Osteoblast (primary cell): ENCODE measurements at regions not wholly inside any gene's neighbourhood (a gene's known extent, or its start where the extent isn't known, plus 50 kb on each side); places are given as distances from the start of the nearest gene placed in this dataset.

Experiments
- DNase-seq: peaks from one replicate; pipeline ENCODE4 v3.0.0; 2011; ENCODE audit warnings: low spot score, mixed read lengths; ENCODE audit not compliant: insufficient read length; ENCODE audit errors: missing footprints
- H2AFZ ChIP-seq: 2 replicates; pipeline ENCODE4 v1.6.0; 2011; ENCODE audit warnings: mild to moderate bottlenecking, low read length
- H3K27ac ChIP-seq: 2 replicates; pipeline ENCODE4 v1.5.1; 2011; ENCODE audit warnings: mild to moderate bottlenecking, low read depth, low read length, moderate library complexity
- H3K27me3 ChIP-seq: 2 replicates; pipeline ENCODE4 v1.6.0; 2012; ENCODE audit warnings: mild to moderate bottlenecking, control low read depth, inconsistent platforms, low read length, moderate library complexity; ENCODE audit not compliant: insufficient read depth
- H3K36me3 ChIP-seq: 2 replicates; pipeline ENCODE4 v1.5.1; 2011; ENCODE audit warnings: mild to moderate bottlenecking, low read length, control low read depth, moderate library complexity; ENCODE audit not compliant: insufficient read depth
- H3K4me1 ChIP-seq: 2 replicates; pipeline ENCODE4 v1.5.1; 2011; ENCODE audit warnings: mild to moderate bottlenecking, low read length, control low read depth, moderate library complexity; ENCODE audit not compliant: insufficient read depth
- H3K4me2 ChIP-seq: 2 replicates; pipeline ENCODE4 v1.6.0; 2011; ENCODE audit warnings: mild to moderate bottlenecking, low read length; ENCODE audit not compliant: insufficient read depth
- H3K4me3 ChIP-seq: fragments of 200-600 bp; sonication (generic); 3 replicates; pipeline ENCODE4 v1.5.1; 2012; ENCODE audit warnings: mild to moderate bottlenecking, low read length, inconsistent platforms; ENCODE audit not compliant: insufficient read depth
- H3K79me2 ChIP-seq: 2 replicates; pipeline ENCODE4 v1.6.0; 2012; ENCODE audit warnings: mild to moderate bottlenecking, low read length, control low read depth, inconsistent platforms; ENCODE audit not compliant: insufficient read depth
- H3K9me3 ChIP-seq: 2 replicates; pipeline ENCODE4 v1.5.1; 2011; ENCODE audit warnings: low read depth, low read length, control low read depth
- H4K20me1 ChIP-seq: 2 replicates; pipeline ENCODE4 v1.6.0; 2012; ENCODE audit warnings: mild to moderate bottlenecking, low read length, control low read depth; ENCODE audit not compliant: insufficient read depth
- TF ChIP-seq, protein P1 (sequence below): IDR thresholded peaks from 2 replicates; pipeline ENCODE4 v1.5.1; 2011; ENCODE audit warnings: mild to moderate bottlenecking, low read depth, low read length, moderate library complexity; ENCODE audit errors: extremely low read depth

DNA sequence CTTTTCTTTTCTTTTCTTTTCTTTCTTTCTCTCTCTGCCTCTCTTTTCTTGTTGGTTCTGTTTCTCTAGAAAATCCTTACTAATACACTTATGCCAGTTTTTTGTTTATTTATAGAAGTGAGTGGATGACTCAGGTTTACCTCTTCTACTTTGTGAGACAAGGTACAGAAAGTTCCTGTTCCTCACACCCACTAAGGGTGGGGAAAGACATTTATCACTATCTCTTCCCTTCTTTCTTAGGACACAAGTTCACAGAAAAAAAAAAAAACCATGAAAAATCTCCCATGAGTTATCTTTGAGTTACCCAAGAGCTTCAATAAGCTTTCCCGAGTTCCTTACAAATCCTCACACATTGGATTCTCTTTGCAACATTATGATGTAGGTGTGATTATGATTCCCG lies 60.9 kb upstream of the CD180 start:
- Histone ChIP-seq H3K4me2 (no peak overlapping the region), H3K4me3 (no peak overlapping the region), H2AFZ (no peak overlapping the region), H3K27me3 (no peaks in the 10 kb centered on the region), H3K9me3 (no peaks in the 10 kb centered on the region), H3K79me2 (no peaks in the 10 kb centered on the region), H4K20me1 (no peaks in the 10 kb centered on the region), H3K27ac (no peak overlapping the region), H3K4me1 (no peaks in the 10 kb centered on the region), H3K36me3 (no peaks in the 10 kb centered on the region)
- TF ChIP-seq, protein P1, sequence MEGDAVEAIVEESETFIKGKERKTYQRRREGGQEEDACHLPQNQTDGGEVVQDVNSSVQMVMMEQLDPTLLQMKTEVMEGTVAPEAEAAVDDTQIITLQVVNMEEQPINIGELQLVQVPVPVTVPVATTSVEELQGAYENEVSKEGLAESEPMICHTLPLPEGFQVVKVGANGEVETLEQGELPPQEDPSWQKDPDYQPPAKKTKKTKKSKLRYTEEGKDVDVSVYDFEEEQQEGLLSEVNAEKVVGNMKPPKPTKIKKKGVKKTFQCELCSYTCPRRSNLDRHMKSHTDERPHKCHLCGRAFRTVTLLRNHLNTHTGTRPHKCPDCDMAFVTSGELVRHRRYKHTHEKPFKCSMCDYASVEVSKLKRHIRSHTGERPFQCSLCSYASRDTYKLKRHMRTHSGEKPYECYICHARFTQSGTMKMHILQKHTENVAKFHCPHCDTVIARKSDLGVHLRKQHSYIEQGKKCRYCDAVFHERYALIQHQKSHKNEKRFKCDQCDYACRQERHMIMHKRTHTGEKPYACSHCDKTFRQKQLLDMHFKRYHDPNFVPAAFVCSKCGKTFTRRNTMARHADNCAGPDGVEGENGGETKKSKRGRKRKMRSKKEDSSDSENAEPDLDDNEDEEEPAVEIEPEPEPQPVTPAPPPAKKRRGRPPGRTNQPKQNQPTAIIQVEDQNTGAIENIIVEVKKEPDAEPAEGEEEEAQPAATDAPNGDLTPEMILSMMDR = no peak
- DNase-seq = no peak

DNA sequence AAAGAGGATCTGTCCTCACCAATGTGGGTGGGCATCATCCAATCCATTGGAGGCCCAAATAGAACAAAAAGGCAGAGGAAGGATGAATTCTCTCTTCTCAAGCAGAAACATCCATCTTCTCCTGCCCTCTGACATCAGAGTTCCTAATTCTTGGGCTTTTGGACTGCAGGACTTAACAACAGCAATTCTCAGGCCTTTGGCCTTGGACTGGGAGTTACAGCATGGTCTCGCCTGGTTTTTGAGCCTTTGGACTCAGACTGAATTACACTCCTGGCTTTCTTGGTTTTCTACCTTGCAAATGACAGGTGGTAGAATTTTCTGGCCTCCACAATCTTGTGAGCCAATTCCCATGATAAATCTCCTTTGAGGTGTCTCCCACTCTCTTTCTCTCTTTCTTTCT lies 60.5 kb upstream of the CD180 start:
- no peaks in the 10 kb centered on the region for H3K79me2 ChIP-seq
- no peaks in the 10 kb centered on the region for H3K36me3 ChIP-seq
- no peaks in the 10 kb centered on the region for H4K20me1 ChIP-seq
- H3K9me3 ChIP-seq = no peaks in the 10 kb centered on the region
- TF ChIP-seq, protein P1 = no peak
- no peak overlapping the region for H3K4me3 ChIP-seq
- no peak overlapping the region for H3K4me2 ChIP-seq
- H3K27me3 ChIP-seq = no peaks in the 10 kb centered on the region
- H3K27ac ChIP-seq = no peak overlapping the region
- H3K4me1 ChIP-seq = no peaks in the 10 kb centered on the region
- no peak for DNase-seq
- no peak overlapping the region for H2AFZ ChIP-seq

DNA sequence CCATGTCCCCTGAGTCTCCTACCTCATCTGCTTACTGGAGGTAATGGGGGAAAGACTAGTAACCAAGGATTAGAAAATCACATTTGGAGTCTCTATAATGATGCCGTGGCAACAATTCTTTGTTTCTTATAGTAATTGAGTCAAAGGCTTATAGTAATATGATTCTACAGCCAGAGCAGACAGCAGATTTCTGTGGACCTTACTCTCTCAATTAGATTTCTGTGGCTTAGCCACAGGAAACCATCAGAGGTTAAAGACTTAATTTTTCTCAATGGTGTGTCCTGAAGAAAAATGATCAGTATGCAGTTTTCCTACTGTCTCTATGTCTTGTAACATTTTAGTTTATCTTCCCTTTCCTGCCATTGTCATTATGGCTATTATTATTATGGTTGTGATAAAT lies 59.3 kb upstream of the CD180 start:
- Histone ChIP-seq H3K27ac (no peak overlapping the region), H4K20me1 (no peaks in the 10 kb centered on the region), H3K27me3 (no peaks in the 10 kb centered on the region), H3K79me2 (no peaks in the 10 kb centered on the region), H3K4me2 (no peak overlapping the region), H2AFZ (no peak overlapping the region), H3K9me3 (no peaks in the 10 kb centered on the region), H3K4me1 (no peaks in the 10 kb centered on the region), H3K4me3 (no peak overlapping the region), H3K36me3 (no peaks in the 10 kb centered on the region)
- no peak for DNase-seq
- TF ChIP-seq, protein P1 = no peak

DNA sequence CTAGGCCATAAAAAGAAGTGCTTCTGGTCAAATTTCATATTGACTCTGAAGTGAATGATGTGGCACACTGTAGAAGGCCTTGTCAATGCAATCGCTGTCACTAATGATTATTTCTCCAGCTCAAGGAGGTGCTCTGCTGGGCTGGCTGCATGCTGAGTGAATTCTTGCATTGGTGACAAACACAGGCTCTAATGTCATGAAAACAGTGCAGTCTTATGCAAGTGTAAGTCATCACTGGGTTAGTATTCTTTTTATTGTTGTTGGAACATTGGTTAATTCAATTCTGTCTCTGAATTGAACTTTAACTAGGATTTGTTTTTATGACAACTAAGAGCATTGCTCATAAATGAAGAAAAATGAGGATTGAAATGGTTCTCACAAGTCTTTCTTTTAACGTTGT lies 57.3 kb upstream of the CD180 start:
- Histone ChIP-seq H3K27ac (no peak overlapping the region), H3K4me2 (no peak overlapping the region), H4K20me1 (no peaks in the 10 kb centered on the region), H3K4me1 (no peaks in the 10 kb centered on the region), H3K4me3 (no peak overlapping the region), H3K27me3 (no peaks in the 10 kb centered on the region), H3K9me3 (no peaks in the 10 kb centered on the region), H3K36me3 (no peaks in the 10 kb centered on the region), H3K79me2 (no peaks in the 10 kb centered on the region), H2AFZ (no peak overlapping the region)
- TF ChIP-seq, protein P1 = no peak
- no peak for DNase-seq
